Activated gamma-delta T cell treated with anti-CD3 and anti-CD28 coated beads, Interleukin-2, amount 50 U/mL, for 16 hours (primary cell): ENCODE measurements at regions not wholly inside any gene's neighbourhood (a gene's known extent, or its start where the extent isn't known, plus 50 kb on each side); places are given as distances from the start of the nearest gene placed in this dataset.
A peak's percentile ranks its signal among the peaks of the same experiment; 100 is the strongest.

Source experiments
- DNase-seq: peaks from one replicate; pipeline ENCODE4 v3.0.0-alpha.2; 2020; ENCODE audit warnings: low read depth

DNA sequence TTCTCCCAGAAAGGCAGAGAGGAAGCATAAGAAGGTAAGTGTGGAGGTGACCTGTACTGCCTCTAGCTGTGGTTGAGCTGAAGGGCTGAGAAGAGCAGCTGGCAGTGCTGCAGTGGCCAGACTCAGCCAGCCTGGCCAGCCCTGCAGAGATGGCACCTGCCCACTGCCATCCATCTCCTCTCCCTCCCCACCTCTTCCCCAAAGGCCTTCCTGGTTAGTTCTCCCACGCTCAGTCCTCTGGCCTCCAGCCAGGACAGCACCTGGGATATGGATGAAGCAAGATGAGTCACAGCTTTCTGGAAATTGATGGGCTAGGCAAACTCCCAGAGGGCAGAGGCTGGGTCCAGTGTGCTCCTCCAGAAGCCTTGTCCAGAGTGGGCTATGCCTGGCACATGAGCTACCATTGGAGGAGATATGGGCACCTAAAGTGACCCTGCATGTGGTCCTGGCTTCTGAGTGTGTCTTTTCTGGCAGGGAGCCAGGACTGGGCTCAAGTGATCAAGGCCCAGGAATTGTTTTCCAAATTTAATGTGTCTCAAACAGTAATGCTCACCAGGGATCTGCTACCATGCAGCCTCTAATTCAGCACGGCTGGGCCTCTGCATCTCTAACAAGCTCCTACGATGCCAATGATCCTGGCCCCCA is 81.0 kb upstream of the CACUL1 start:
- no peak for DNase-seq

DNA sequence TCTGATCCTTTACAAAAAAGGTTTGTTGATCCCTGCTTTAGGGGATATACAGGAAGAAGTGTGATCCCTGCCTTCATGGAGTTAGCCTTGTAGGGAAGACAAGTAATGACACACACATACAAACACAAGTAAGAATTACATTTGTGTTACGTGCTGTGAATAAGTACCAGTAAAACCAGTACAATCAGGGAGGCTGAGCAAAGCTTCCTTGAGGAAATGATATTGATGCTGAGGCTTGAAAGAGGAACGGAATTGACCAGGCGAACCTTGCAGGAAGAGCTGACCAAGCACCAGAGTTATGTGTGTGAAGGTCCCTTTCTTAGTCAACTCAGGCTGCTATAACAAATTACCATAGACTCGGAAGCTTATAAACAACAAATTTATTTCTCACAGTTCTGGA is 83.6 kb upstream of the CACUL1 start:
- no peak for DNase-seq

DNA sequence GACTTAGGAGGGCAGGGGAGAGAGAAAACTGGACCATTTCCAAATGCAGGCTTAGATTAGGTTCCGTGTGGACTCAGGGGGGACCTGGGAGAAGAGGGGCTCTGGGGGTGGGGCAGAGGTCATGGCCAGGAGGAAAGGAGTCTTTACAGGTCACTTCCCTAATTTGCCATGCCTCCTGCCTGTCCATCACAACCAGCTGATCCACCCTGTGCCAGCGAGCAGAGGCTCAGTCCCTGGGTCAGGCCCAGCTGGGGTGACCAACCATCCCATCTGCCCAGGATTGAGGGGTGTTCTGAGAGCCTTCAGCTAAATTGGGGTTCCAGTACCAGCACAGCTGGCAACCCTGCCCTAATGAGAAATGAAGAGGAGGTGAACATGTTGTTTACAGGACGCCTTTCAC is 84.6 kb upstream of the CACUL1 start:
- DNase-seq = no peak

DNA sequence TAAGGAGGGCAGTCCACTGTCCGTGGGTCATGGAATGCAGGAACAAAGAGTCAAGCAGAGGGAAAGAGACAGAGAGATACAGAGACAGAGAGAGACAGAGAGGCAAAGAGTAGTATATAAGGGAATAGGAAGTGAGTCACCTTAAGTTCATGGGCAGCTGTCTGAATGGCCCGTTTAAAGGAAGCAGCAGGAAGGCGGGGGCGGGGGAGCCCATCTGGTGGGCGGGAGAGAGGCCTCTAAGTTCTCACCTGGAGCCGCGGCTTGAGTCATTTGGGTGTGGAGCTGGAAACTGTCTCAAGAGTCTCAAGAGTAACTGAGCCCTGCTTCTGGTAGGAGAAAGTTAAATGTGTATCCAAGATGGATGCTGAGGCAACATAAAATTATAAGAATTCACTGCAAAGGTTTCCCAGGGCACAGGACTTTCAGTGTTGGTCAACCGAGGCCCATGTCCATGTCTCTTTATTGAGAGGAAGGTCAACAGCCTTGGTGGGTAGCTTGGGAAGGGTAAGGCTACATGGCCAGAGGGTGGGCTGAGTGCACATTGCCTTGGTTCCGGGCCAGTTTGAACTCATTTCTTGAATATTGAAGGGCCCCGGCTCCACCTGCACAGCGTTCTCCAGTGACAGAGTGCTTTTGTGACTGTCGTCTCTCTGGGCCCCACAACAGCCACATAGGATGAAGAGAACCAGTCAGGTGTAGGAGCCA is 85.5 kb upstream of the CACUL1 start:
- DNase-seq = no peak

DNA sequence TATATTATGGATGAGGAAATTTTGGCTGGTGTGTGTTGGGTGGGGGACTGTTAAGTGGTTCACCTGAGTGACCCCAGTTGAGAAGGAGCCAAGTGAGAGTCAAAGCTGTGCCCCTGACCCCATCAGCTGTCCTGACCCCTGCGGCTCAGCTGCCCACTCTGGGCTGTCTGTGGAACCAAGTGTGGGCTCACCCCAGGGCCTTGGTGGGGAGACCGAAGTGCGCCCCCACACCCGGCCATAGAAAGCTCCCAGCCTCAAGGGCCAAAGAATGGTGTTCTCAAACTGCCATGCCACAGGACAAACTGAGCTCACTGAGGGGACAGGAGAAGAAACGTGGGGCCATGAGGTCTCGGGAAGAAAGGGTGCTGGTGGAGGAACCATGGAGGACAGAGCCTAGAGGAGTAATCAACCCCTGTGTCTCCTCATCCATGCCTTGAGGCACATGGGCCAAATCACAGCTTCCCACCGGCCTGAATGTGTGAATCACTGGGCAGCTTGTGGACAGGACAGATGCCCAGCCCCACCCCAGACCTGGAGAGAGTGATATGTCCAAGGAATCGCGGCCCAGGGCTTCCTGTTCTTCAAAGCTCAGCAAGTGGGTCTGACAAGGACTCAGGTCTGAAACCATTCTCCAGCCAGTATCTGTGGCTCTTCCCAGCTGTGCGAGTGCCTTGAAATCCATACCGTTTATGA is 86.2 kb upstream of the CACUL1 start:
- DNase-seq = no peak

DNA sequence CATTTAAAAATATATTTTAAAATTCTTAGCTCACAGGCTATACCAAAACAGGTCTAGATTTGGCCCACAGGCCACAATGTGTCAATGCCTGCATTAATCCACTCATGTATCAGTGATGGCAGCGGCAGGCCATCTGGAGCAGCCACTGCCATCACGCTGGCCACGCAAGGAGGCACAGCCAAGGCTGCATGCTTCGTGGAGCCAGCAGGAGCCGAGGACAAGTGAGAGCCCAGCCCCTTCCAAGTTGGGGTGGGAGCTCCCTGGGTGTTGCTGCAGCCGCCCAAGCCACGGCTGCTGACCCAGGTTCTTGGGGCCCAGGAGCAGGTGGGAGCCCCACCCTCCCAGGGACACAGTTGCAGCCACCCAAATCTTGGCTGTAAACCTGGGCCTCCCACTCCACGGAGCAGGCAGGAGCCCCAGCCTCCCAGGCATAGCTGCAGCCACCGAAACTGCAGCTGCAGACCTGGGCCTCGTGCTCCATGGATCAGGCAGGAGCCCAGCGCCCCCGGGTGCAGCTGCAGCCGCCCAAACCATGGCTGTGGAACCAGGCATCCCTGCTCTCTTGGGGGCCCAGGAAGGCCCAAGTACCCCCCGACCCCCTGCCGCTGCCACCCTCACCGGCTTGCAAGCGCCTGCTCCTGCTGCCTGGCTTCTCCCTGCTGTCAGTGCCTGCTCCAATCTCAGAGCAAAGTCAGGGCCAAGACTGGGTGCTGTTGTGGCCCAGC is 87.3 kb upstream of the CACUL1 start:
- no peak for DNase-seq

DNA sequence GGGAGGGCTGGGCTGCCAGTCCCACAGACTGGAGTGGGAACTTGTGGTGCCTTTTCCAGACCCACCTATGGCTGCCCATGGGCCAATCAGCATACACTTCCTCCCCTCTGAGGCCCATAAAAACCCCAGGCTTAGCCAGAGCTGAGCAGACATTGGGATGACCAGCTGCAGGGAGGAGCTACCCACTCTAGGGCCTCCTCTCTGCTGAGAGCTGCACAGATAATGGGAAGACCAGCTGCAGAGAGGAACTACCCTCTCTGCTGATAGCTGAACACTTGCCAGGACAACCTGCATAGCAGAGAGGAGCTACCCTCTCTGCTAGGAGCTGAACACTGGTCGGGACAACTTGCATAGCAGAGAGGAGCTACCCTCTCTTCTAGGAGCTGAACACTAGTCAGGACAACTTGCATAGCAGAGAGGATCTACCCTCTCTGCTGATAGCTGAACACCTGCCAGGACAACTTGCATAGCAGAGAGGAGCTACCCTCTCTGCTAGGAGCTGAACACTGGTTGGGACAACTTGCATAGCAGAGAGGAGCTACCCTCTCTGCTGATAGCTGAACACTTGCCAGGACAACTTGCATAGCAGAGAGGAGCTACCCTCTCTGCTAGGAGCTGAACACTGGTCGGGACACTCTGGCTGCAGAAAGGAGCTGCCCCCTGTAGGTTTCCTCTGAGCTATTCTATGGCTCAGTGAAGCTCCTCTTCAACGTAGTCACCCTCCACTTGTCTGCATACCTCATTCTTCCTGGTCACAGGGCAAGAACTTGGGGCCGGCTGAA is 88.3 kb upstream of the CACUL1 start:
- no peak for DNase-seq

DNA sequence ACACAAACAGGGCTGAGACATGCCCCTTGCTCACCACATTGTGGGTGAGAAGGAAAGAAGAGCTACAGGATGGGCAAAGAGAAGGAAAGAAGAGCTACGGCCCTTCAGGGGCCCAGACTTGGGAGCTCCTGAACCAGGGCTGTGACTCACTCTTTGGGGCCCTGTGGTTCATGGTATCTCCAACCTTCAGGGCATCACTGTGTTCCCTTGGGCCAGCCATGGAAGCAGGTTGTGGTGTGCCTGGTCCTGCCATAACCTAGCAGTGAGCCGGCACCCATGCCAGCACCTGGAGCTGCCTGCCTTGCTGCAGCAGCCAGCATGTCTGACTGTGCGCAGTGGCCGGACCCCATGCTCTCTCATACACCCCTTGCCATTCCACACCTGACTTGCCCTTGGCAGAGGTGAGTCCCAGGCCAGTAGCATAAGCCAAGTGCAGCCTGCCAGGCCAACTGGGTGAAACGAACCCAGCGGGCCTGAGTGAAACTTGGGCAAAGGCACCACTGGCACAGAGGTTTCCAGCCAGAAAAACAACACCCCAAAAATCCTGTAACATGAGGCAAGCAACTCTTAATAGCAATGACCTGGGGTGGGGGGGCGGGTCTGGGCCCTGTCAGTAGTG is 89.0 kb upstream of the CACUL1 start:
- no peak for DNase-seq

DNA sequence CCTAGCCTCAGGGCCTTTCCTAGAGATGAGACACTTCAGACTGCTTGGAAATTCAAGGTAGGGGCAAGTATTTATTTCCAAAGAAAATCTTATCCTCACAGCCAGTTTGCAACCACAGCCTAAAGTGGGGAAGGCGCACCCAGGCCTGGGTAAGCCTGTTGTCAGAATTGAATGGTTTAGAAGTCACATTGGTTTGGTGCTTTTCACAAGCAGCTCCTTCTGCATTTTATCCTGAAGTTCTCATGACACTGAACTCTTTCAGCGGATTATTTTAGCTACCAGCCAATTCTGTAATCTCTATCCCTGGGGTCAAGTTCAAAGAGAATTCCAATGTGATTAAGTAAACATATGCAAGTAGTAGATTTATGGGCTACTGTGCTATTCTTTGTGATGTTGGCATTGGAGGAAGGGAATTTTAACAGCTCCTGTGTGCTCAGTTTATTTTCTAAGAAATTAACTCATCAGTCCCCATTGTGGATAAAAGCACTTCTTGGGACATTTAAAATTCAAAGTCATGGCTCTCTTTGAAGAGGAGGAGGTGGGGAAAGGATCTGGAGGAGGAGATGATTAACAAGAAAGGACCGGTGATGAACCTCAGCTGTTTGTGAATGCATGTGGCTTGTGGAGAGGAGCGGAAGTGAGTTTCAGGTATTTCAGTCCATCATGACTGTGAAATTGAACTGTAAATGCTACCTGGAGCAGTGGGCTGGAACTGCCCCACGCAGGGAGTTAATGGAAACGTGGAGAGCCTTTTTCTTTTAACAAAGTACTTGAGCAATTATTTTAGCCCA is 90.2 kb upstream of the CACUL1 start:
- DNase-seq = no peak

DNA sequence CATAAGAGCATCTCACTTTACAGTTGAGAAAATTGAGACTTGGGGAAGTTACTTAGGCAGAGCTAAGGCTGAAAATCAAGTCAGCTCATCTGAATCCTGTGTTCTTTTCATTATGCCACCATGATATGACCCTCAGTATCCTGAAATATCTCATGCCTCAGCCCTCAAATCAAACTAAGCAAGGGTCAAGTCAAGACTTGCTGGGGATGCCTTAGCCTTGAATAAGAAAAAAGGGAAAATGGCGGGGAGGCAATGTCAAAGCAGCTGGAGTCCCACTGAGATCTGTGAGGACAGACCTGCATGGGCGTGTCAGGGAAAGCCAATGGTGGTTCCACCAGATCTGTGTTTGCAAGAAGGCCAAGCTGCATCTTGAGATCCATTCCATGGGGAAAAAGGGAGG is 91.0 kb upstream of the CACUL1 start:
- no peak for DNase-seq

DNA sequence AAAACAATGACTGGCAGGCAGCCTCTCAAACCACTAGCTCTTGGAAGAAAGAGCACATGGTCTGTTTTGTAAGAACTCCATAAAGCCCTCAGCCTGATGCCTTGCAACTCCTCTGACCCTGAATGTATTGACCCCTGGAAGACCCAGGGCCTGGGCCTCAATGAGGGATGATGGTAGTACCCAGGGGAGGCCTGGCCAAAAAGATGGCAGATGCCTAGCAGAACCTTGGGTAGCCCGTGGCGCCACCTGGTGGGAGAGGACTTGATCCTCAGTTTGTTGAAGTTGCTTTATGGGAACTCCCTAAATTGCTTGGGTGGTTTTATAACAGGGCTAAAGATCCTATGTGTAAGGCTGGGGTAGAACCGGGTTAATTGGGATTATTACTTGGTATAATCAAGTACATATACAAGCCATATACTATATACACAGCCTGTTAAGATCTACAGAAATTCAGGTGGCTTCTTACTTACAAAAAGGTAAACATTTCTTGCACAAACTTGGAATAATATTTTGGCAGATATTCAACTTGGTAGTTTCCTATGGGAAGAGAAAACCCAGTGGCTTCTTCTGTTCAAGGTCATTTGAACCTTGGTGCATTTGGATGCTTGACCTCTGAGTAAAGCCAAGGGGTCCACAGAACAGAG is 95.8 kb upstream of the CACUL1 start:
- DNase-seq = peak; percentile 24

DNA sequence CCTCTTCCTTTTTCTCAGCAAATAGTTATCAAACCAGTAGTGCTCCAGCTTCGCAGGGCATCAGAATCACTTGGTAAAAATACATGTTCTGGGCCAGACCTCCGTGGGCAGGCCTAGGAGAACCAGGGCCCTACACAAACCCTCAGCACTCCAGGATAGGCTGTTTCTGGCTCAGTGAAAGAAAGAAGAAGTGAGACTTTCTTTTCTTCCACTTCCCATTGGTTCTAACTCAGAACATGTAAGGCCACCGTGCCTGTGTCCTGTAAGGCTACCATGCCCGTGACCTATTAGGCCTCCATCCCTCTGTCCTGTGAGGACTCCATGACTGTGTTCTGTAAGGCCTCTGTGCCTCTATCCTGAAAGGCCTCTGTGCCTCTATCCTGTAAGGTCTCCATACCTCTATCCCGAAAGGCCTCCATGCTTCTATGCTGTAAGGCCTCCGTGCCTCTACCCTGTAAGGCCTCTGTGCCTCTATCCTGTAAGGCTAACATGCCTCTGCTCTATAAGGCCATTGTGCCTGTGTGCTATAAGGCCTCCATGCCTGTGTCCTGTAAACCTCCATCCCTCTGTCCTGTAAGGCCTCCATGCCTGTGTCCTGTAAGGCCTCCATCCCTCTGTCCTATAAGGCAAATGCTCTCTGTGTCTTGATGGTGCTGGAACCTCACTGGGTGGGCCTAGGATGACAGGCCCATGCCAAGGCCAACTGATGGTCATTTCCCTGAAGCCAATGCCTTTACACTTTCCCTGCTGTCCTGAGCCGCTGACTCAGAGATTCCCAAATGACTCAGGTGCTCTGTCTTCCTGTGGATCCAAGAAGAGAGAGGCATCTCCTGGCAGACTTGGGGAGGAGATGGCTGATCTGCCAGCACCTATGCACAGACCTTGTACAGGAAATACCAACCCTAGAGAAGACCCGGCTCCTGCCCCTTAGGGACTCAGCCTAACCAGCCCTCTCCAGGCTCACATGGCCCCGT is 96.6 kb upstream of the CACUL1 start:
- DNase-seq = no peak

DNA sequence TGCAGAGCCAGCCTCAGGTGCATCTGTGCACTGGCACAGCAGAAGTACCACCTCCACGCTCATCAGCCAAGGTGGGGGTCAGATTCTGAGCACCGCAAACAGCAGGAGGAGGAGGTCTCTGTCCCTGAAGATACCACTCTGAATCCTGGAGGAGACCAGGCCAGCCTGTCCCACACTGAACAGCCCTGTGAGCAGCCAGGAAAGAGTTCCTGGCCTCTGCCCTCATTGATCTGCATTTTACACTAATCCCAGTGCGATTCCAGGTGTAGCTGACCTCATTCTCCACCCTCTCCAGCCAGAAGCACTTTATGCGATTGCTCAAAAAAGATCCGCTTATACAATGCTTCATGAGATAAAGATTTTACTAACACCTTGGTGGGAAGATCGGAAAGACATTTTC is 99.1 kb upstream of the CACUL1 start:
- no peak for DNase-seq

DNA sequence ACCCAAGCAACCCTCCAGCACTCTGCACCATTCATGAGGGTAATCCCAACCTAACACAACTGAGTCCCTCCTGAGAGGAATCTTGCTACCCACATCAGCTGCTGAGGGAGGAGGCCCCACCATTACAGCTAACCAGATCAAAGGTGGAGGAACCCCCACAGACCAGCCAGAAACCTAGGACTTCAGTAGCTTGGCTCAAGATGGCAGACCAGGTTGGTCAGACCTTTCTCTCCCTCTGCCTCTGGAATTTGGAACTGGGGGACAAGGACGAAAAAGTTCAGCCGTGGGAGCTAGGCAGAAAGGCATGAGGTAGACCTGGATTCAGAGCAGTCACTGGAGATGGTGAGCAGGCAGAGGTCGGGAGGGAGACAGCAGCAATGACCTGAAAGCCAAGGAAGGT is 101.3 kb upstream of the CACUL1 start:
- no peak for DNase-seq

DNA sequence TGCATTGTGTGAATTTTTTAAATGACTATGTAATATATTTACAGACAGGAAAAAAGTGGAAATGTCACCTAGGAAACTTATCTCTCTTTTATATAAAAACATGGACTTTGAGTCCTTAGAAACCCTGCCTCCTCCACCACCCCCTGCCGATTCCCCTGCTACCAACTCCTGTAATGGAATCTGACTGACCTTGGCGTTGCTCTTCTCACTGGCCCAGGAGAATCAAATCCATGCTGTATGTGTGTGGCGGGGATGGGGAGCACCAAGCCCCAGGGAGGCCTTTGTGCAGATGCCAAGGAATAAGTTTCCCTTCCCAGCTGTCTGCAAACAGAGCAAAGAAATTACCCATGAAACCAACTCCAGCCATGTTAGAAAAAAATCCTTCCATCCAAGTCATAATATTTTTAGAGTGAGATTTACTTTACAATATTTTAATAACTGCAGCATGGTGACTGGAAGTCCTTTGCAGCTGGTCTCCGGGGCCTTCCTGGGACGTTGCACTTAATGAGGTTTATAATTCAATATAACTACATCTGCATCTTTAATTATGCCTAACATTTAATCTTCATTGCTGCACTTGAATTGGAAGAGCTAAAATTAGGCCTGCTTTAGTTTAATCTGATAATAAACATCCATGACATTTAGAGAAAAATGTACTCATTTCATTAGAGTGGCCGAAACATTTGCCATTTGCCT is 111.4 kb upstream of the CACUL1 start:
- no peak for DNase-seq

DNA sequence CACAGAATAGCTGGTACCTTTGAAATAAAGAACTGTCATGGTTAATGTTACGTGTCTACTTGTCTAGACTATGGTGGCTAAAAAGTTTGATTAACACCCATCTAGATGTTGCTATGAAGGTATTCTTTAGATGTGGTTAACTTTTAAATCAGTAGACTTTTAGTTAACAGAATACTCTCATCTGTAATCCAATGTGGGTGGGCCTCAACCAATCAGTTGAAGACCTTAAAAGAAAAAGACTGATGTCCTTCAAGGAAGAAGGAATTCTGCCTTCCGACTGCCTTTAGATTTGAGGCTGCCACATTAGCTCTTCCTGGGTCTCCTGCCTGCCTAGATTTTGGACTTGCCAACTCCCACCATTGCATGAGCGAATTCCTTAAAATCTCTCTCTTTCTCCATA is 113.0 kb upstream of the CACUL1 start:
- no peak for DNase-seq

DNA sequence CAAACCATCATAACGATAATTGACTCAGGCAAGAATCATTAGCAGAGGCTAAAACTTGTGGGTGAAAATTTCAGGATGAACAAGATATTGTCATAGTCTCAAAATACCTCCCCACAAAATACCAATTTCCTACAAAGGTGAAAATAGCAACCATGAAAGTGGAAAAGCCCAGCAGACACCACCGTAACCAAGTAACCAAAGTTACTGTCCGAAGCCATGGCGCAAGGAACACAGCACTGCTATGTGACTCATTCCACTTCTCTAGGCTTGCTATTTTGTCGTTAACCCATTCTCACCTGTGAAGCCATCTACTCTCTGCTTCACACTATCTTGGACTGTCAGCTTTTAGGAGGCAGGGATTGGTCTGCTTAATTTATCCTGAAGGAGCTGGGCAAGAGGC is 113.8 kb upstream of the CACUL1 start:
- DNase-seq = no peak

DNA sequence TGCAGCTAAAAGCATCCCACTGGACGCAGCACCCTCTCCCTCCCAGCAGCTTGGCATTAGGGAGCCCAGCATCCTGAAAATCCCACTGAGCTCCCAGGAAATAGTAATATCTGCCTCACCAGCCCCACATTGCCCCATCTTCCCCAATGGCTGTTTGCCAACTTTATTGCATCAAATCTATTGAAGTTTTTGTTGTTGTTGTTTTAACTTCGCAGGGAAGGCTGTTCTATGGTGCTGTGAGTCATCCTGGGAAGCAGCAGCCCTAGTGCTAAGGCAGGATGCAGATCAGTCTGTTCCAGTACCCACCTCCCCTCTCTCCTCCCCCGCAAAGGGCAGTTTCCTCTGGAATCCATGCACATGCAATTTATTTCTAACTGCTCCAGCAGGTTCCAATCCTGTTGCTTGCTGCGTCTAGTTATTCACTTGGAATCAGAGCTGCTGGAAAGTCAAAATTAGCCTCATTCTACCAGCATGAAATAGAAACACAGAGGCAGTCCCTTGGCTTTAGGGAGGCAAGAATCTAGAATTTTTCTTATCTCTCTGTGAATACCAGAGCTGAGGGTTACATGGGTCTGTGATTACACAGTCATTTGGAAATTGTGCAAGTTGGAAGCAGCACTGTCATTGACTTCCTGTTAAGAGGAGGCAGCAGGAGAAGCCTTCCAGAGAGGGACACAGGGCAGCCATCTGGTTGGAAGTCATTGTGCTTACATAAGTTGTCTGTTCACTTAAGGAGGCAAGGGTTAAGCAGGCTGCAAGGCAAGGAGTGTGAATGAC is 115.9 kb upstream of the CACUL1 start:
- DNase-seq = no peak
